HUES64 (cell line): ENCODE measurements at regions not wholly inside any gene's neighbourhood (a gene's known extent, or its start where the extent isn't known, plus 50 kb on each side); places are given as distances from the start of the nearest gene placed in this dataset.
"Not testable (repeated sequence)": the region's sequence is repeated elsewhere in the genome, so short reads cannot be mapped to it uniquely, and the experiment has no call there.

Experiments
- H3K27ac ChIP-seq: 2 replicates; pipeline ENCODE4 v1.7.0; 2013; ENCODE audit warnings: low read depth, low read length, inconsistent platforms
- H3K27me3 ChIP-seq: 2 replicates; pipeline ENCODE4 v1.6.1; 2013; ENCODE audit warnings: mild to moderate bottlenecking, low read length; ENCODE audit not compliant: insufficient read depth
- H3K36me3 ChIP-seq: 2 replicates; pipeline ENCODE4 v1.6.1; 2013; ENCODE audit warnings: mild to moderate bottlenecking, low read length; ENCODE audit not compliant: insufficient read depth
- H3K4me1 ChIP-seq: 2 replicates; pipeline ENCODE4 v1.6.1; 2013; ENCODE audit warnings: mild to moderate bottlenecking, low read length, moderate library complexity; ENCODE audit not compliant: insufficient read depth
- H3K4me3 ChIP-seq: 2 replicates; pipeline ENCODE4 v1.5.1; 2013; ENCODE audit warnings: mild to moderate bottlenecking, low read length, moderate library complexity
- H3K9ac ChIP-seq: 2 replicates; pipeline ENCODE4 v1.6.1; 2013; ENCODE audit warnings: mild to moderate bottlenecking, low read depth, low read length
- H3K9me3 ChIP-seq: 2 replicates; pipeline ENCODE4 v1.6.1; 2013; ENCODE audit warnings: low read depth, low read length; ENCODE audit not compliant: insufficient read depth
- WGBS: fragments of 150-250, 120-280 bp; methylation state at CpG from one replicate; pipeline ENCODE4 v1.1.7; 2013; ENCODE audit warnings: missing lambda C conversion rate; 5-methylcytosine and 5-hydroxymethylcytosine counted together

- not testable (repeated sequence) for H3K4me1 ChIP-seq, H3K27ac ChIP-seq, H3K9ac ChIP-seq, H3K36me3 ChIP-seq, H3K27me3 ChIP-seq, H3K4me3 ChIP-seq
- peaks cover 16% of the 10 kb centered on the region; the same call in 1 of the 2 replicates for H3K9me3 ChIP-seq
- 87% methylated on average over 19 of the region's 19 CpGs for WGBS
Measured at GRCh38 chr21:13378943-13379342, 230.6 kb upstream of the POTED start.

GRCh38 chr21:13379566-13379965, 230.0 kb upstream of the POTED start:
- H3K27ac ChIP-seq, H3K36me3 ChIP-seq, H3K4me3 ChIP-seq, H3K9ac ChIP-seq, H3K27me3 ChIP-seq, H3K4me1 ChIP-seq: not testable (repeated sequence)
- WGBS = 84% methylated on average over 18 of the region's 18 CpGs
- H3K9me3 ChIP-seq = peaks cover 22% of the 10 kb centered on the region

- H3K9ac ChIP-seq, H3K27ac ChIP-seq, H3K27me3 ChIP-seq, H3K36me3 ChIP-seq, H3K4me3 ChIP-seq, H3K4me1 ChIP-seq: not testable (repeated sequence)
- WGBS = 77% methylated on average over 14 of the region's 17 CpGs
- H3K9me3 ChIP-seq = peaks cover 26% of the 10 kb centered on the region
Measured at GRCh38 chr21:13380561-13380960, 229.0 kb upstream of the POTED start.

- 72% methylated on average over 2 of the region's 3 CpGs for WGBS
- not testable (repeated sequence) for H3K36me3 ChIP-seq, H3K4me3 ChIP-seq, H3K27me3 ChIP-seq, H3K4me1 ChIP-seq, H3K9ac ChIP-seq, H3K27ac ChIP-seq
- H3K9me3 ChIP-seq = peaks cover 36% of the 10 kb centered on the region
Measured at GRCh38 chr21:13384143-13384542, 225.4 kb upstream of the POTED start.

- not testable (repeated sequence) for H3K9ac ChIP-seq, H3K36me3 ChIP-seq, H3K4me1 ChIP-seq, H3K27ac ChIP-seq, H3K4me3 ChIP-seq, H3K27me3 ChIP-seq
- peaks cover 39% of the 10 kb centered on the region for H3K9me3 ChIP-seq
Measured at GRCh38 chr21:13409184-13409583, 200.4 kb upstream of the POTED start.

GRCh38 chr21:13435863-13436262, 173.7 kb upstream of the POTED start:
- H3K4me3 ChIP-seq, H3K36me3 ChIP-seq, H3K4me1 ChIP-seq, H3K27me3 ChIP-seq, H3K9ac ChIP-seq, H3K27ac ChIP-seq: not testable (repeated sequence)
- peaks cover 36% of the 10 kb centered on the region for H3K9me3 ChIP-seq
- 65% methylated on average over 1 of the region's 1 CpG for WGBS

GRCh38 chr21:13447767-13448166, 161.8 kb upstream of the POTED start:
- H3K9me3 ChIP-seq = peaks cover 53% of the 10 kb centered on the region
- WGBS = 60% methylated on average over 2 of the region's 2 CpGs

GRCh38 chr21:13463562-13463961, 146.0 kb upstream of the POTED start:
- H3K4me3 ChIP-seq, H3K9ac ChIP-seq, H3K27me3 ChIP-seq, H3K27ac ChIP-seq, H3K4me1 ChIP-seq, H3K36me3 ChIP-seq: not testable (repeated sequence)
- peaks cover 52% of the 10 kb centered on the region for H3K9me3 ChIP-seq
- 53% methylated on average over 4 of the region's 5 CpGs for WGBS

More at GRCh38 chr21:13447767-13448166, 161.8 kb upstream of the POTED start:
- not testable (repeated sequence) for H3K4me1 ChIP-seq, H3K9ac ChIP-seq, H3K27ac ChIP-seq, H3K4me3 ChIP-seq, H3K36me3 ChIP-seq, H3K27me3 ChIP-seq
